CD4-positive, alpha-beta T cell treated with Interleukin-6 for 4 hours (primary cell): ENCODE measurements at regions not wholly inside any gene's neighbourhood (a gene's known extent, or its start where the extent isn't known, plus 50 kb on each side); places are given as distances from the start of the nearest gene placed in this dataset.
"Not testable (repeated sequence)": the region's sequence is repeated elsewhere in the genome, so short reads cannot be mapped to it uniquely, and the experiment has no call there.

Experiments used
- DNase-seq: peaks from one replicate; pipeline ENCODE4 v3.0.0-alpha.2; 2020; ENCODE audit warnings: mixed read lengths

DNA sequence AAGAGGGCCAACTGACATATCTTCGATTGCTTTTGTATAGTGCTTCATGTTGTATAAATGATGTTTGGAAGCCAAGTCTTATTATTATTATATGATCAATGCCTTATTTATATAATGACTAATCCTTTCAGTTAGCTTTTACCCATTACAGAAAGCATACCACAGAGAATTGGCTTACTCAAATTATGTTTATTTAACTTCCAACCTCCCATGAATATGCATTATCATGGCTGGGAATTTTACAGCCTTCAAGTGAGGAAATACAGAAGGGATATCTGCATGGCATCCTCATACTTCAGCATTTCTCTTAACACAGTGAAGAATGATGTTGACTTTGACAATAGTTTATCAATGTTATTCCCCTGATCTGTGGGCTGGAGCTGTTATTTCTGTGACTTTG lies 225.9 kb upstream of the GAP43 start:
- no peak for DNase-seq

DNA sequence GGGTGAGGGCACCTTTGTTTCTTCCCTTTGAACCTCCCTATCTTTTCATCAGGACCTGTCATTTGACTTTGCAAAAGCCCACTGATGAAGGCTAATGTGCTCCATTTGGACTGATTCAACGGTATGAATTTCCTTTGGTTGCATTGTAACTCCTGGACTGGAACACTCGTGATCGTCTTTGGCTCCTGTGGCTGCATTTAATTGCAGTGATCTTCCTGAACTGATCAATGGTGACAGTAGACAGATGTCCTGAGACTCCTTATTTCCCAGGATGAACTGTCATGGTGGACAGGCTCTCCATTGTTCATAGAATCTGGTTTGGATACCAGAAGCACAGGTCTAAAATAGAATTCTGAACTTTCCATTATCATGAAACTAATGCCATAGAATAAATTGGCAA lies 224.8 kb upstream of the GAP43 start:
- no peak for DNase-seq

GRCh38 chr3:115399750-115400149 lies 223.6 kb upstream of the GAP43 start:
- no peak for DNase-seq

DNA sequence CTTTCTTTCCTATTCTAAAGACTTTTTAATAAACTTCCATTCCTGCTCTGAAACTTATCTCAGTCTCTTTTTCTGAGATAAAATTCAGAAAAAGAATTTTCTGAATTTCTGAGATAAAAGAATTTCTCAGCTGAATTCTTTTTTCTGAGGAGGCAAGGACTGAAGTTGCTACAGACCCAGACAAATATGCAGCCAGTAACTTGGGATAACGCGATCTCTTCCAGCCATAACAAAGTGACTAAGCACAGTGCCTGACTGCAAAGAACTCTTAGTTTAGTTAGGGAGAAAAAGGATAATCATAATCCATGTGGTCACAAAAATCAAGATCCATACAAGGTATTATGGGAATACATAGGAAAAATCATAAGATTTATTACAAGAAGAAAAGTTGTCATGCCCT lies 222.0 kb upstream of the GAP43 start:
- DNase-seq = no peak

- no peak for DNase-seq
These were observed 221.3 kb upstream of the GAP43 start for GRCh38 chr3:115401851-115402501.

DNA sequence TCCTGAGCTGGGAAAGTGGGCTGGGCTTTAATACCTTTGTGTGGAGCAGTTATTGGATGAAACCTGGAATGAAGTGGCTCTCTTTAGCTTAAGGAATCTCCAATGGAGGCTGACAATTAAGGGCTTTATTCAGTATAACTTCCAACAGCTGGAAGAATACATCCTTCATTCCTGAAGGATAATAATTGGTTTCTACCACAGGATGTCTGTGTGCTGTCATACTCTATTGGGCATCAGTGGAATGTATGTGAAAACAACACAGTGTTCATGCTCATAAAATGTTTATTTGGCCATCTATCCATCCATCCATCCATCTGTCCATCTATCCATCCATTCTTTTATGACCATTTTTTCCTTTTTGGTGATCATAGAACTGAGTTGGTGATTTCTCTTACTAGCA lies 220.7 kb upstream of the GAP43 start:
- no peak for DNase-seq

DNA sequence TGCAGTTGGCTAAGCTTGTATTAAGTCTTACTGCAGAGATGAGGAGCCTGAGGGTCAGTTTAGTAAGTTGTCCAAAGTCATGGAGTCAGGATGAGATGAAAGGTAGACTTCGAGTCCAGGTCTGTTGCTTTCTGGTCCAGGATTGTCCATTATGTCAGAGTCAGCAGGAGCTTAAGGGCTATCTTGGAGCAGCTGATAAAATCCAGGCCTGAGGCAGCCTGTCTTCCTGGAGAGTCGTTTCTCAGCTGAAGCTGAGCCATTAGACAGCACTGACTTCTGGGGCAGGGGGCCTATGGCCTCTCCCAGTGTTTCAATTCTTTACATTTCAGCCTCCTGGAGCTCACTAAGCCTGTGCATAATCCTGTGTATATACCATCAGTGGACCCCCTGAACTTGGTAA lies 219.5 kb upstream of the GAP43 start:
- no peak for DNase-seq

DNA sequence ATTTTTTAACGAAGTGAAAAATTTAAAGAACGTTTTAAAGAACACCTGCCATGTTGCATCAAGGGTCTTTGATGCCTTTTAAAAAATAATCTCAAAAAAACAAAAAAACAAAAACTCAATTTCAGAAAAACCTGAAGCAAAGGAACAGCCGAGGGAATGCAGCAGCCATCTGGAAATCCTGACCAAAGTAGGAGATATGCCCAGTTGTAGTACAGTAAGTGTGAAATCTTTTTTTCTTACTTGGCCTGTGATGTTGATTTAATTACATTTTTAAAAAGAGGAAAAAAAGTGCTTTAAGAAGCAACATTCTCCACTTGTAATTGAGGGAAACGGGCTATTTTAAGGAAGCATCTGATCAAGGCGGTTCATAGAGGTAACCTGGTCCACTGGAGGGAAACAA lies 213.7 kb upstream of the GAP43 start:
- DNase-seq = no peak

- not testable (repeated sequence) for DNase-seq
These were observed 208.7 kb upstream of the GAP43 start for GRCh38 chr3:115414610-115415009.

- no peak for DNase-seq
These were observed 207.9 kb upstream of the GAP43 start for GRCh38 chr3:115415246-115415996.

GRCh38 chr3:115418583-115418982 lies 204.7 kb upstream of the GAP43 start:
- no peak for DNase-seq

GRCh38 chr3:115420086-115420485 lies 203.2 kb upstream of the GAP43 start:
- DNase-seq = no peak

DNA sequence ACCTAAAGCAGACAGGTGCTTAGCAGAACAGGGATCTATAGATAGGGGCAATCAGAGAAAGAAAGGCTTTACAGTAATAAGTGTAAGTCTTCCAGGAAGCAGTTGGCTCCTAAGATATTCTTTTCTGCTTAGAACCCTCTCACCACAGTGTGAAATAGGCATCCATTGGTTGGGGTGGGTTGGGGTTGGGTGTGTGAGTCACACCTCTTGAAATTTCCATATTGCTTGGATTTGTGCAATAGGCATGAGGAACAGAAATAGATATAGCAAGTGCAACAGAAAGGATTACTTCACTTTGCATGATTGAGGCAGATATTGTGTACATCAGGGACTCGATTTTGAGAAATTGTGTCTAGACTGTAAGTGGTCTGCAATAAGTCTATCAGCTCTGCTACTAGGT lies 200.1 kb upstream of the GAP43 start:
- DNase-seq = no peak

GRCh38 chr3:115428841-115429240 lies 194.5 kb upstream of the GAP43 start:
- no peak for DNase-seq

DNA sequence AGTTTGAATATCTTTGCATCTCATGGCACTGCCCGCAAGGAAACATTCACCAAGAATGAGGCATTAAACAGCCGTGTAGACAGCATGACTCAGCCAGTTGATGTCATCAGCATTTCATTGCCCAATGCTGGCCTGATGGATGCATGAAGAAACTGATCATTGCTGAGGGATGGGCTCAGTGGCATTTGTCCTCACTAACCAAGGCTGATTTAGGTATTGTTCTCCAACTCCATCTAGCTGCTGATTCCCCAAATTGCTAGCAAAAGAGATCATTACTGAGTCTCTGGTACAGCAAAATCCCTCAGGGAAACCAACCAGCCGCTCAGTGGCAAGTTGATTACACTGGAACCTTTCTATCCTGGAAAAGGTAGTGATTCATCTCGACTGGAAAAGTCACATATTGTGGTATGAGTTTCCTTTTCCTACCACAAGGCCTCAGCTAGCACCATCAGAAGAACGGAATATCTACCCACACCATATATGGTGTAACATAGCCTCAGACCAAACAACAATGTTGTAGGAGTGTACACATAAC lies 186.5 kb upstream of the GAP43 start:
- DNase-seq = no peak

DNA sequence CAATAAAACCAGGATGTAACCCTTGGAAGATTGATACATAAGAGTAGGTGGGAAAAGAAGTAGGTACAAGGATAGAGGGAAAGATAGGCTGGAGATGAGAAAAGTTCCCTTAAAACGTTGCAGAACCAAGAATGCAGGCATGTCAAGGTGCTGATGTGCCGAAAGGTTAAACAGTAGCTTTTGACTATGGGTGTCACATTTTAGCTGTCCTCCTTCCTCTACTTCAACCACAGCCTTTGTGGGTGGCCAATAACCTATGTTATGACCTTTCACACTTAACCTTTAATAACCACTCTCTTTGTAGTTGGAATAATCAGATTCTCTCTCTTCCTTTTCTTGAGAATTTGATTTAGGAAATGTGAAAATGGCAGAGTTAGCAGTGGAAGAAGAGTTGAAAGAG lies 184.5 kb upstream of the GAP43 start:
- DNase-seq = no peak

- DNase-seq = no peak
These were observed 177.8 kb upstream of the GAP43 start for GRCh38 chr3:115445559-115445958.

GRCh38 chr3:115448851-115449250 lies 174.5 kb upstream of the GAP43 start:
- no peak for DNase-seq

DNA sequence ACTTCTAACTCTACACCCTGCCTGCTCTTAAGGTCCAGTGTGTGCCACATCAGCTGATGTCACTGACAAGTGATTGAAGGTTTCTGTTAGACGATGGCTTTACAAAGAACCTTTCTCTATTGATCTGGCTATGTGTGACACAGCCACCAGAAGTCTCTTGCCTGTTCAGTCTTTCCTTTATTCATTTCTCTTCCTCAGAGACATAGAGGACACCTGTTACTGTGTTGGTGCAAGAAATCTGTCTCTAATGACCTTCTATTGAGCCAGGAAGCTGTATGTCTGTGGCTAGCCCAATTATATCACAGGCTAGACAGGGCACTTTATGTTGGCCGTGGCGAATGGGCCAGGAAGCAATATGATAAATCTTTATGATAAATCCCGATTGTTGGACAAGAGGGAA lies 173.3 kb upstream of the GAP43 start:
- no peak for DNase-seq

DNA sequence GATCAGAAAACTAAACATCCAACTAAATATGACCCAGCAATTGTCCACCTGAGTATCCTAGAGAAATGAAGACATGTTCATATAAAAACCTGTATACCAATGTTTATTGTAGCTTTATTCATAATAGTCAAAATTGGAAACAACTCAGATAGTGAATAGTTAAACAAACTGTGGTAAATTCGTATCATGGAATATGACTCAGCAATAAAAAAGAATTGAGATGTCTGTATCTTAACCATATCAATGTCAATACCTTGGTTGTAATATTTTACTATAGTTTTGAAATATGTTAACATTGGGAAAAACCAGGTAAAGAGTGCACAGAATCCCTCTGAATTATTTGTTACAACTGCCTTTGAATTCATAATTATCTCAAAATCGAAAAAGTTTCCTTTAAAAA lies 159.3 kb upstream of the GAP43 start:
- no peak for DNase-seq

GRCh38 chr3:115469649-115470048 lies 153.7 kb upstream of the GAP43 start:
- no peak for DNase-seq

DNA sequence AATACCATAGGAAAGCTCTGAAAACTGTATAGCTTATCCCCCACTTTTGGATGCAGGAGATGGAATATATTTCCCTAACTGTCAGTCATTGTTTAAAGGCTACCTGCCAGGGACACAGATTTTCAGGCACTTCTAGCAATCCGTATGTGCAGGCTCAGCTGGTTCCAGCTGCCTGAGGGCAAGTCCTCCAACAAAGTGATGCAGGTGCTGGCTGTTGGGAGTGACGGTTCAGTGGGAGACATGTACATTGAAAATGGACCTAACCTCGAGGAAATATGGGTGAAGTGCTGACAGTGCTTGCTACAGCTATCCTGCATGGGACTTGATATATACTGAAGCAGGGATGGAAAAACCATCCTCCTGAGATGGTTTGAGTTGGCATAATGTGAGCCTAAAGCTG lies 153.1 kb upstream of the GAP43 start:
- DNase-seq = no peak

GRCh38 chr3:115475178-115476041 lies 147.9 kb upstream of the GAP43 start:
- no peak for DNase-seq

GRCh38 chr3:115476472-115476871 lies 146.8 kb upstream of the GAP43 start:
- DNase-seq = no peak
